ENCODE measurements at regions not wholly inside any gene's neighbourhood (a gene's known extent, or its start where the extent isn't known, plus 50 kb on each side); places are given as distances from the start of the nearest gene placed in this dataset.

GRCh38 chr13:40346592-40346991 lies 319.8 kb downstream of the FOXO1 start:
- DNase-seq (ENCODE audit: low read depth): no peak
- no peaks in the 10 kb centered on the region for H3K36me3 ChIP-seq (ENCODE audit: control insufficient read depth, insufficient read depth, low read length)
- H3K4me3 ChIP-seq (ENCODE audit: low read depth, low read length): no peak overlapping the region
- H3K27me3 ChIP-seq (ENCODE audit: control insufficient read depth, insufficient read depth, low read length): no peaks in the 10 kb centered on the region
- TF ChIP-seq CTCF (IDR thresholded peaks at IDR 0.05; ENCODE audit: insufficient read depth, low read length, poor library complexity, severe bottlenecking): no peak

GRCh38 chr13:40348096-40348679 lies 318.3 kb downstream of the FOXO1 start:
- Histone ChIP-seq H3K4me3 (ENCODE audit: low read depth, low read length) (no peak overlapping the region), H3K27me3 (ENCODE audit: control insufficient read depth, insufficient read depth, low read length) (no peaks in the 10 kb centered on the region), H3K36me3 (ENCODE audit: control insufficient read depth, insufficient read depth, low read length) (no peaks in the 10 kb centered on the region)
- DNase-seq (ENCODE audit: low read depth): no peak
- TF ChIP-seq CTCF (IDR thresholded peaks at IDR 0.05; ENCODE audit: insufficient read depth, low read length, poor library complexity, severe bottlenecking): no peak

- no peak overlapping the region for H3K4me3 ChIP-seq (ENCODE audit: low read depth, low read length)
- no peak for DNase-seq (ENCODE audit: low read depth)
- no peak for TF ChIP-seq CTCF (IDR thresholded peaks at IDR 0.05; ENCODE audit: insufficient read depth, low read length, poor library complexity, severe bottlenecking)
These were observed 316.0 kb downstream of the FOXO1 start for GRCh38 chr13:40350283-40350992.

GRCh38 chr13:40351537-40352379 lies 314.7 kb downstream of the FOXO1 start:
- Histone ChIP-seq H3K36me3 (ENCODE audit: control insufficient read depth, insufficient read depth, low read length) (no peaks in the 10 kb centered on the region), H3K4me3 (ENCODE audit: low read depth, low read length) (no peak overlapping the region), H3K27me3 (ENCODE audit: control insufficient read depth, insufficient read depth, low read length) (no peaks in the 10 kb centered on the region)
- DNase-seq (ENCODE audit: low read depth): no peak
- no peak for TF ChIP-seq CTCF (IDR thresholded peaks at IDR 0.05; ENCODE audit: insufficient read depth, low read length, poor library complexity, severe bottlenecking)

More at GRCh38 chr13:40350283-40350992, 316.0 kb downstream of the FOXO1 start:
- Histone ChIP-seq H3K27me3 (ENCODE audit: control insufficient read depth, insufficient read depth, low read length) (no peaks in the 10 kb centered on the region), H3K36me3 (ENCODE audit: control insufficient read depth, insufficient read depth, low read length) (no peaks in the 10 kb centered on the region)

GRCh38 chr13:40352380-40352778 lies 314.1 kb downstream of the FOXO1 start:
- no peak for TF ChIP-seq CTCF (IDR thresholded peaks at IDR 0.05; ENCODE audit: insufficient read depth, low read length, poor library complexity, severe bottlenecking)
- H3K36me3 ChIP-seq (ENCODE audit: control insufficient read depth, insufficient read depth, low read length): no peaks in the 10 kb centered on the region
- no peak for DNase-seq (ENCODE audit: low read depth)
- H3K27me3 ChIP-seq (ENCODE audit: control insufficient read depth, insufficient read depth, low read length): no peaks in the 10 kb centered on the region
- no peak overlapping the region for H3K4me3 ChIP-seq (ENCODE audit: low read depth, low read length)

Measured in kidney epithelial cell (primary cell).